ENCODE measurements at regions not wholly inside any gene's neighbourhood (a gene's known extent, or its start where the extent isn't known, plus 50 kb on each side); places are given as distances from the start of the nearest gene placed in this dataset.

DNA sequence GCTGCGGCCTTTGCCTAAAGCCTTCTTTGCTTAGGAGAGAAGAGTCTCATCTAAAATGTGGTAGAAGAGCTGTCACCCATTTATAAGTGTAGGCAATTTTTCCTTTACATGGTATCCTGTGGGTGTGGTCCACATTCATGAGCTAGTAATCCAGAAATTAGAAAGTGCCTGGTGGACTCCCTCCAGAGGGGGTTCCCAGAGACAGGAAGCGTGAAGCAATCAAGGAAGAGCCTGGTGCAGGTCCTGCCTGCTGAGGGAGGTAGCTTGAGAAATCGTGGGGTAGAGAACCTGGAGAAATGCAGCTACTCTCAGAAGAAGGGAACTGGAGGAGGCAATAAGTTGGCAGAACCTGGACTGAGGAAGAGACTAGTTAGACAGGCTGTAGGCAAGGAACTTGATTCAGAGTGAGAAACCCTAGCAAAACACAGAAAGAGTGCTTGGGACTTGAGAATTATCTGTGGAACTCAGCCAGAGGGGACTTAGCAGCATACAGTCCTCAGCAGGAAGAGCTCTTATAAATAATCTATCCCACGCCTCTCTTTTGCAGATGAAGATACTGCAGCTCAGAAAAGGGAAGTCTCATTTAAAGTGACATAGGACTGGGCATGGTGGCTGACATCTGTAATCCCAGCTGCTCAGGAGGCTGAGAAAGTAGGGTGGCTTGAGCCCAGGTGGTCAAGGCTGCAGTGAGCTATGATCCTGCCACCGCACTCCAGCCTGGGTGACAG is 182.4 kb upstream of the CCND2 start:
- Histone ChIP-seq H4K20me1 (ENCODE audit: control insufficient read depth, insufficient read depth) (no peaks in the 10 kb centered on the region), H2AFZ (ENCODE audit: control insufficient read depth, low read depth, low read length) (no peak overlapping the region), H3K9me3 (replicated peaks; ENCODE audit: control insufficient read depth, insufficient read depth, low read length) (no peaks in the 10 kb centered on the region), H3K36me3 (ENCODE audit: control insufficient read depth in 2 of 2, insufficient read depth in 2 of 2, low read length in 1 of 2) (no peaks in the 10 kb centered on the region), H3K9ac (ENCODE audit: control insufficient read depth, insufficient read depth, low read length) (no peak overlapping the region), H3K4me2 (ENCODE audit: control insufficient read depth, insufficient read depth) (no peak overlapping the region), H3K27me3 (replicated peaks in 1 of 2; ENCODE audit: control insufficient read depth in 2 of 2, insufficient read depth in 2 of 2, low read length in 1 of 2) (no peaks in the 10 kb centered on the region), H3K27ac (ENCODE audit: control insufficient read depth, insufficient read depth) (no peak overlapping the region), H3K4me3 (no peak overlapping the region), H3K4me1 (ENCODE audit: control insufficient read depth, insufficient read depth, low read length) (no peaks in the 10 kb centered on the region; the same call in 1 of the 2 replicates), H3K79me2 (ENCODE audit: control insufficient read depth, insufficient read depth, low read length) (no peaks in the 10 kb centered on the region)
- ChIA-PET SMC1A (ENCODE audit: uncharacterized antibody, unreplicated experiment) (interaction anchor here (0.7 to 1.6 kb wide), 3 partner anchors 15 to 186 kb away, joined by 3 read pairs; no protein-coding TSS in a partner anchor), CTCF (interaction anchor here (0.8 to 1.6 kb wide), 3 partner anchors 16 to 204 kb away, joined by 3 read pairs; no protein-coding TSS in a partner anchor), POLR2A (interaction anchor here (0.5 to 0.6 kb wide), 2 partner anchors 46 to 245 kb away, joined by 3 read pairs; no protein-coding TSS in a partner anchor), RAD21 (ENCODE audit: unreplicated experiment) (interaction anchor here (1.5 kb wide), 1 partner anchor 186 kb away, joined by 3 read pairs; no protein-coding TSS in a partner anchor)
- no TSS peak for BruUV-seq (replicated peaks)
- DNase-seq (ENCODE audit: low read depth, low spot score) (no peak), ATAC-seq (no peak), FAIRE-seq (no peak)
- in situ Hi-C loops (cut with MboI) (no loop called here), intact Hi-C loops (cut with micrococcal nuclease; ENCODE audit: unreplicated experiment) (no loop called here)
- WGBS (ENCODE audit: insufficient coverage, insufficient replicate concordance, low lambda C conversion rate, missing lambda C conversion rate): 51% methylated on average over 5 of the region's 5 CpGs
- TF ChIP-seq SPI1 (IDR thresholded peaks at IDR 0.05; ENCODE audit: borderline replicate concordance, insufficient read depth, low read depth, low read length): peak; percentile 39; the same call in 1 of the 2 replicates
- TF ChIP-seq EGR1 (IDR thresholded peaks at IDR 0.05; ENCODE audit: borderline replicate concordance in 1 of 2, low read depth in 2 of 2, low read length in 2 of 2): no peak
- no peak for TF ChIP-seq IRF4 (IDR thresholded peaks at IDR 0.05; ENCODE audit: low read depth, low read length)

GRCh38 chr12:4089956-4090355 is 183.6 kb upstream of the CCND2 start:
- ATAC-seq (no peak), DNase-seq (ENCODE audit: low read depth, low spot score) (no peak), FAIRE-seq (no peak)
- H3K9ac ChIP-seq (ENCODE audit: control insufficient read depth, insufficient read depth, low read length): no peak overlapping the region
- RAD21 ChIA-PET (ENCODE audit: unreplicated experiment): no interaction called here
- H3K4me3 ChIP-seq: no peak overlapping the region
- H4K20me1 ChIP-seq (ENCODE audit: control insufficient read depth, insufficient read depth): no peaks in the 10 kb centered on the region
- no peaks in the 10 kb centered on the region for H3K36me3 ChIP-seq (ENCODE audit: control insufficient read depth in 2 of 2, insufficient read depth in 2 of 2, low read length in 1 of 2)
- POLR2A ChIA-PET: interaction anchor here (0.6 kb wide), 1 partner anchor 220 kb away, joined by 6 read pairs; no protein-coding TSS in a partner anchor
- WGBS (ENCODE audit: insufficient coverage, insufficient replicate concordance, low lambda C conversion rate, missing lambda C conversion rate): 63% methylated on average over 3 of the region's 3 CpGs
- H3K9me3 ChIP-seq (replicated peaks; ENCODE audit: control insufficient read depth, insufficient read depth, low read length): no peaks in the 10 kb centered on the region
- SMC1A ChIA-PET (ENCODE audit: uncharacterized antibody, unreplicated experiment): interaction anchor here (0.9 to 1.6 kb wide), 2 partner anchors 17 to 173 kb away, joined by 4 read pairs; no protein-coding TSS in a partner anchor
- H3K79me2 ChIP-seq (ENCODE audit: control insufficient read depth, insufficient read depth, low read length): no peaks in the 10 kb centered on the region
- no peaks in the 10 kb centered on the region; the same call in 1 of the 2 replicates for H3K4me1 ChIP-seq (ENCODE audit: control insufficient read depth, insufficient read depth, low read length)
- no peak overlapping the region for H3K27ac ChIP-seq (ENCODE audit: control insufficient read depth, insufficient read depth)
- no peaks in the 10 kb centered on the region for H3K27me3 ChIP-seq (replicated peaks in 1 of 2; ENCODE audit: control insufficient read depth in 2 of 2, insufficient read depth in 2 of 2, low read length in 1 of 2)
- no peak overlapping the region for H3K4me2 ChIP-seq (ENCODE audit: control insufficient read depth, insufficient read depth)
- in situ Hi-C loops (cut with MboI): no loop called here
- no peak overlapping the region for H2AFZ ChIP-seq (ENCODE audit: control insufficient read depth, low read depth, low read length)
- no TSS peak for BruUV-seq (replicated peaks)
- CTCF ChIA-PET: interaction anchor here (1.2 kb wide), 1 partner anchor 187 kb away, joined by 3 read pairs; no protein-coding TSS in a partner anchor
- intact Hi-C loops (cut with micrococcal nuclease; ENCODE audit: unreplicated experiment): no loop called here
- TF ChIP-seq HSF1 (IDR thresholded peaks at IDR 0.05; ENCODE audit: low read depth, low read length) (no peak), TCF3 (IDR thresholded peaks at IDR 0.05; ENCODE audit: borderline replicate concordance, insufficient read depth, low read depth, low read length) (no peak), CHD4 (IDR thresholded peaks at IDR 0.05) (no peak), CUX1 (IDR thresholded peaks at IDR 0.05; ENCODE audit: insufficient replicate concordance, low read depth, low read length) (no peak), ETV6 (conservative IDR thresholded peaks at IDR 0.05 in 1 of 2, IDR thresholded peaks at IDR 0.05 in 1 of 2; ENCODE audit: borderline replicate concordance in 1 of 2, low read depth in 1 of 2) (no peak)
